Caki2 (cell line): ENCODE measurements at regions not wholly inside any gene's neighbourhood (a gene's known extent, or its start where the extent isn't known, plus 50 kb on each side); places are given as distances from the start of the nearest gene placed in this dataset.

Experiments
- DNase-seq: peaks from one replicate; pipeline ENCODE4 v3.0.0-alpha.2; 2015; ENCODE audit warnings: low read depth
- in situ Hi-C: cut with HindIII; loops from 2 replicates; pipeline ENCODE4 v1.10.0; 2016; ENCODE audit warnings: low sequenced_read_pairs, low pct_unique_long_range_greater_than_20kb, mixed read lengths

GRCh38 chr13:109497917-109498316, 288.5 kb downstream of the IRS2 start:
- in situ Hi-C loops, result no loop called here
- DNase-seq, result no peak

GRCh38 chr13:109496216-109496615, 290.2 kb downstream of the IRS2 start:
- in situ Hi-C loops, result no loop called here
- DNase-seq, result no peak

- no peak for DNase-seq
- in situ Hi-C loops, result no loop called here
Measured at GRCh38 chr13:109494925-109495369, 291.4 kb downstream of the IRS2 start.

GRCh38 chr13:109485136-109485794, 301.1 kb downstream of the IRS2 start:
- in situ Hi-C loops, result no loop called here
- no peak for DNase-seq

- no peak for DNase-seq
- in situ Hi-C loops, result no loop called here
Measured at GRCh38 chr13:109483284-109483683, 303.1 kb downstream of the IRS2 start.

GRCh38 chr13:109481040-109481439, 305.3 kb downstream of the IRS2 start:
- in situ Hi-C loops, result no loop called here
- no peak for DNase-seq

- in situ Hi-C loops, result no loop called here
- no peak for DNase-seq
Measured at GRCh38 chr13:109480011-109480955, 306.1 kb downstream of the IRS2 start.

- in situ Hi-C loops, result no loop called here
- no peak for DNase-seq
Measured at GRCh38 chr13:109479534-109479933, 306.8 kb downstream of the IRS2 start.

- peak; percentile 33 for DNase-seq
- in situ Hi-C loops, result no loop called here
Measured at GRCh38 chr13:109476001-109476400, 310.4 kb downstream of the IRS2 start.

- in situ Hi-C loops, result no loop called here
- DNase-seq, result peak; percentile 54
Measured at GRCh38 chr13:109468123-109468522, 318.3 kb downstream of the IRS2 start.

- DNase-seq, result no peak
- in situ Hi-C loops, result no loop called here
Measured at GRCh38 chr13:109465148-109465547, 321.2 kb downstream of the IRS2 start.

GRCh38 chr13:109454167-109454917, 332.0 kb downstream of the IRS2 start:
- in situ Hi-C loops, result no loop called here
- DNase-seq, result no peak

- no peak for DNase-seq
- in situ Hi-C loops, result no loop called here
Measured at GRCh38 chr13:109451726-109452125, 334.7 kb downstream of the IRS2 start.

- in situ Hi-C loops, result no loop called here
- no peak for DNase-seq
Measured at GRCh38 chr13:109448629-109449028, 337.8 kb downstream of the IRS2 start.

- in situ Hi-C loops, result no loop called here
- DNase-seq, result no peak
Measured at GRCh38 chr13:109447667-109448066, 338.7 kb downstream of the IRS2 start.

- no peak for DNase-seq
Measured at GRCh38 chr13:109440320-109440719, 346.1 kb downstream of the IRS2 start.

GRCh38 chr13:109439813-109440212, 346.6 kb downstream of the IRS2 start:
- DNase-seq, result no peak
- in situ Hi-C loops, result no loop called here

More at GRCh38 chr13:109440320-109440719, 346.1 kb downstream of the IRS2 start:
- in situ Hi-C loops, result no loop called here

GRCh38 chr13:109436841-109437240, 349.5 kb downstream of the IRS2 start:
- no peak for DNase-seq
- in situ Hi-C loops, result no loop called here
